RWPE2 (cell line): ENCODE measurements at regions not wholly inside any gene's neighbourhood (a gene's known extent, or its start where the extent isn't known, plus 50 kb on each side); places are given as distances from the start of the nearest gene placed in this dataset.

Source experiments
- ATAC-seq: fragments of 200-7000 bp; cut with Tn5 transposase; 3 replicates; pipeline ENCODE4 v1.9.1; 2021; ENCODE audit warnings: low read depth
- DNase-seq: peaks from one replicate; pipeline ENCODE4 v3.0.0-alpha.2; 2020; ENCODE audit warnings: low spot score
- H3K27ac ChIP-seq: fragments of 450-650 bp; 2 replicates; pipeline ENCODE4 v1.5.1; 2017; ENCODE audit warnings: mild to moderate bottlenecking; ENCODE audit not compliant: poor library complexity, severe bottlenecking
- H3K27me3 ChIP-seq: fragments of 250-450 bp; sonication (Bioruptor Pico); 2 replicates; pipeline ENCODE4 v1.5.1; 2021; ENCODE audit warnings: mild to moderate bottlenecking, moderate library complexity; ENCODE audit not compliant: insufficient read depth, poor library complexity, severe bottlenecking
- H3K36me3 ChIP-seq: fragments of 250-450 bp; sonication (Bioruptor Pico); 2 replicates; pipeline ENCODE4 v1.5.1; 2020; ENCODE audit warnings: low read depth, mild to moderate bottlenecking, moderate library complexity
- H3K4me1 ChIP-seq: fragments of 250-450 bp; sonication (Bioruptor Pico); 2 replicates; pipeline ENCODE4 v1.5.1; 2021; ENCODE audit warnings: mild to moderate bottlenecking, moderate library complexity; ENCODE audit not compliant: insufficient read depth, poor library complexity, severe bottlenecking
- H3K4me3 ChIP-seq: fragments of 250-450 bp; sonication (Bioruptor Pico); 2 replicates; pipeline ENCODE4 v1.5.1; 2021; ENCODE audit warnings: mild to moderate bottlenecking, moderate library complexity; ENCODE audit not compliant: severe bottlenecking
- H3K9me3 ChIP-seq: fragments of 250-450 bp; sonication (Bioruptor Pico); 2 replicates; pipeline ENCODE4 v1.5.1; 2021; ENCODE audit warnings: mild to moderate bottlenecking, moderate library complexity; ENCODE audit not compliant: severe bottlenecking
- CTCF ChIP-seq: fragments of 450-650 bp; IDR thresholded peaks from one replicate; pipeline ENCODE4 v1.5.1; 2017; ENCODE audit warnings: mild to moderate bottlenecking, moderate library complexity; ENCODE audit not compliant: poor library complexity, severe bottlenecking

- Histone ChIP-seq H3K4me3 (no peak overlapping the region), H3K27me3 (no peaks in the 10 kb centered on the region), H3K36me3 (no peaks in the 10 kb centered on the region), H3K27ac (no peak overlapping the region), H3K9me3 (no peaks in the 10 kb centered on the region), H3K4me1 (no peaks in the 10 kb centered on the region)
- ATAC-seq (no peak), DNase-seq (no peak)
- TF ChIP-seq CTCF: no peak
Measured at GRCh38 chr4:149166365-149166764, 649.3 kb downstream of the IQCM start.

- TF ChIP-seq CTCF: no peak
- Histone ChIP-seq H3K4me3 (no peak overlapping the region), H3K9me3 (no peaks in the 10 kb centered on the region), H3K4me1 (no peaks in the 10 kb centered on the region), H3K27me3 (no peaks in the 10 kb centered on the region), H3K27ac (no peak overlapping the region), H3K36me3 (no peaks in the 10 kb centered on the region)
- ATAC-seq (no peak), DNase-seq (no peak)
Measured at GRCh38 chr4:149164282-149164681, 651.4 kb downstream of the IQCM start.

GRCh38 chr4:149161247-149161646 lies 654.4 kb downstream of the IQCM start:
- ATAC-seq: no peak
- no peak overlapping the region for H3K4me3 ChIP-seq
- DNase-seq: no peak
- H3K4me1 ChIP-seq: no peaks in the 10 kb centered on the region
- TF ChIP-seq CTCF: no peak
- H3K27ac ChIP-seq: no peak overlapping the region
- H3K36me3 ChIP-seq: no peaks in the 10 kb centered on the region
- no peaks in the 10 kb centered on the region for H3K9me3 ChIP-seq
- no peaks in the 10 kb centered on the region for H3K27me3 ChIP-seq

- no peaks in the 10 kb centered on the region for H3K4me1 ChIP-seq
Measured at GRCh38 chr4:149160370-149160769, 655.3 kb downstream of the IQCM start.

GRCh38 chr4:149158817-149159216 lies 656.8 kb downstream of the IQCM start:
- ATAC-seq (no peak), DNase-seq (no peak)

More at GRCh38 chr4:149160370-149160769, 655.3 kb downstream of the IQCM start:
- ATAC-seq (no peak), DNase-seq (no peak)
- no peak overlapping the region for H3K4me3 ChIP-seq
- no peak overlapping the region for H3K27ac ChIP-seq
- no peaks in the 10 kb centered on the region for H3K36me3 ChIP-seq
- no peaks in the 10 kb centered on the region for H3K9me3 ChIP-seq
- H3K27me3 ChIP-seq: no peaks in the 10 kb centered on the region
- TF ChIP-seq CTCF: no peak

More at GRCh38 chr4:149158817-149159216, 656.8 kb downstream of the IQCM start:
- Histone ChIP-seq H3K27ac (no peak overlapping the region), H3K4me3 (no peak overlapping the region), H3K36me3 (no peaks in the 10 kb centered on the region), H3K27me3 (no peaks in the 10 kb centered on the region), H3K4me1 (no peaks in the 10 kb centered on the region), H3K9me3 (no peaks in the 10 kb centered on the region)
- TF ChIP-seq CTCF: no peak
